Islet precursor cell (in vitro differentiated cells): ENCODE measurements at regions not wholly inside any gene's neighbourhood (a gene's known extent, or its start where the extent isn't known, plus 50 kb on each side); places are given as distances from the start of the nearest gene placed in this dataset.
A peak's percentile ranks its signal among the peaks of the same experiment; 100 is the strongest.

Experiments used
- DNase-seq: peaks from one replicate; pipeline ENCODE4 v3.0.0-alpha.2; 2018

DNA sequence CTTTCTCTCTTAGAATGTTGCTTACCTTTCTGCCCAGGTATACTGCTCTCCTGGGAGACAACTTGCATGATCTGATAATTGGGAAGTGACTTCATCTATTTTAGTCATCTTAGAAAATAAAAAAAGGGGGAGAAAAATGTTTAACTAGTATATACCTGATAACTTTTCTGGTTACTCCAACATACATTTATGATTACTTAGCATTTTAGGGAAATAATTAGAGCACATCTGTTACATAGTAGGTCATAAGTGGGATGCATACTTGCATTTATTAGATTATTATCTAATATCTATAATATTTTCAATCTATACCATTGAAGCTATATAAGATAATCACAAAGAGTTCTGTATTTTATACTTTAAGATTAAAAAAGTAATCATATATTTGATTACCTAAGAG lies 193.9 kb upstream of the EYS start:
- DNase-seq = no peak

DNA sequence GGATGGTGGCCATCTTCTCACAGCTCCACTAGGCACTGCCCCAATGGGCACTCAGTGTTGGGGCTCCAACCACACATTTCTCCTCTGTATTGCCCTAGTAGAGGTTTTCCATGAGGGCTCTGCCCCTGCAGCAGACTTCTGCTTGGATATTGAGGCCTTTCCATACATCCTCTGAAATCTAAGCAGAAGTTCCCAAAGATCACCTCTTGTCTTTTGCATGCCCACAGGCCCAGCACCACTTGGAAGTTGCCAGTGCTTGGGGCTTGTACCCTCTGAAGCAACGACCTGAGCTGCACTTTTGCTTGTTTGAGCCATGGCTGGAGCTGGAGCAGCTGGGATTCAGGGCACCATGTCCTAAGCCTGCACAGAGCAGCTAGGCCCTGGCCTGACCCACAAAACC lies 189.1 kb upstream of the EYS start:
- no peak for DNase-seq

DNA sequence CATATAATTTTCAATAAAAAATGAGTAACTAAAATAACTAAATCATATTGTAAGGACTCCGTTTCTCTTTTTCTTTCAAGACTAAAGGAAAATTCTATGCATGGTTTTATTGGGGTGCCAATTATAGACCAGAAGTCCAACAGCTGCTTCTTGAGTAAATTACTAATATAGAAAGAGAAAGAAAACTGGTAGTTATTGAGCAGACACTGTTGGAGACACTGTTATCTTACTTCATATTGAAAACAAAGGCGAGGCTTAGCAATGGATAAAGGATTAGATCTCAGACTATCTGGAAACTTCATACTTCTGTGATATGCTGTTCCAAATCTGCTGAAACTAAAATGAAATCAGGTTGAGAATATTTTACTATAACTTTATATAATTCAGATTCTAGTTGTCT lies 169.6 kb upstream of the EYS start:
- no peak for DNase-seq

DNA sequence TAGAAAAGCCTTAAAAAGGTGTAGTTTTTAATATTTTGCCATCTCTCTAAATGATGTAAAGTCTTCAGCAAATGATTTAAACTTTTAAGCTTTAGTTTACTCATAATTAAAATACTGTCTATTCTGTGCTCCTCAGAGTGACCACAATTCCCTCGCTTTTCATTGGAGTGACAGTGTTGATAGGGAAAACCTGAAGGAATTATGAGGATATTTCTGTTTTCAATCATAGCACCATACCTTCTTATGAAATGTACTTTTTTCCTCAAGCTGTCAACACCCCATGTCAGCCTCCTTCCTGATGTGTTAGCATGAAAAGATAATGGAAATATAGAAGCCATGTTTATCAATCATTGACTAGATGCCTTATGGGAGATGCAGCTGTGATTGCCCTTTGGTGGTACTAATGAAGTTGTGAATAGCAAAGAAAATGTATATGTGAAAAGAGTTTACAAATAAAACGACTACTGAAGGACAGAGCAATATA lies 145.4 kb upstream of the EYS start:
- no peak for DNase-seq

DNA sequence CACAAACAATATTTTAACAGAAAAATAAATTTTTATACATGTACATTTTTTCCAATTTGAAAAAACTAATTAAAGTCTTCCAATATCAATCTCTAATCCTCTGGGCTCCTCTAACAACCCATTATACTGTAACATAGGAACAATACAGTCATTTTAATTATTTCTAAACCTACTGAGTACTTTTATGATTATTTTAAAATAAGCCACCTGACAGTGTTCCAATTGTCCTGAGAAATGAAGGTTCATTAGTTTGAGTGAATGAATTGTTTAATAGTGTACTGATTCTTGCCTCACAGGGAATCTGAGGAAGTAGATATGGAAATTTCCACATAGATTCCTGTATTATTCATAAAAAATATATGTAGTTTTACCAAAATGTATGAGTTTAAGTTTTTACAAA lies 123.1 kb upstream of the EYS start:
- no peak for DNase-seq

DNA sequence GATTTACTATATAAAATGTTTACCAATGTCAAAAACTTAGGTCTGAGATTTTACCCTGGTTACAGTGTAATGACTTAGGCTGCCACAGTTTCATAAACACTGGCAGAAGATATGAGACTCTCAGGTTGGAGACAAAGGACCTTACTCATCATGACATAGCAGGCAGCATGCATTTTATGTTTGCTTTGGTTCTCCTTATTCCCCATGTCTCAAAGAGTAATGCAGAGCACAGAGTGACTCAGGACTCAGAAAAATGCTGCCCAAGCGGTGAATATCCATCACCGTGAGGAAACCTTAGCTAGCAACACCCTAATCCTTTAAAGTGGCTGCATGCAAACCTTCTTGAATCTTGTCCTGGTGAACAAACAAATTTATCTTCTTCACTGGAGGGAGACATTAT lies 112.1 kb upstream of the EYS start:
- DNase-seq = no peak

DNA sequence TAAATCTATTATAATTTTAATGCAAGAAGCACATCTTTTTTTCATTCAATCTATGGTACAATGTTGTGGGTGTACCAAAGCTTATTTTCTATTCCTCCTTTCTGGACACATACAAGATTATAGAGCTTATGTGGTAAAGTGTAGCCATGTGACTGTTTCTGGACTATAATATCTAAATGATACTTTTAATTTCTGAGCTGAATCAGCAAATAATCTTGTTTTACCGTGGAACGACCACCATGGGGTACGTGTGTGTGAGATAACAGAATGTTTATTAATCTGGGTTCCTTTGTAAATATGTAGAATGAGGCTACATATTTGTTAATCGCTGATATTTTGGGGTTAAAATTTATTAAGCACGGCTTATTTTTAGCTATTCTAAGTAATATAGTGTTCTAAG lies 111.5 kb upstream of the EYS start:
- DNase-seq = no peak

DNA sequence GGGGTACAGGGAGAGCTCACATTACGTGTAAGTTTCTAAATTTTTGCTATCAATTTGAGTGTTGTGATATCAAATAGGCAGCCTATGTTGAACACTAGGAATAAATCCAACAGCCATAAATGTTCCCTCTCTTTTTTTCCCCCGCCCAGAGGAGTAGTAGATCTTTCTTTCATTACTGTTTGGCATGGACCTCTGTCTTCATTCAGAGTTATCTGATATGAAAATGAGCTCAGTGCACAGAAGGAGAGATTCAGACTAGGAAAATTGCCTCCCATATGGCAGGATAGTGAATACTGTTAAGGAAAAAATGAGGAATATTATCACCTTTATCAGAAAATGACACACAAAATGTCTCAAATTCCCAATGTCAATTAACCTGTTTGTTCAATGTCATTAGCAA lies 110.0 kb upstream of the EYS start:
- DNase-seq = no peak

DNA sequence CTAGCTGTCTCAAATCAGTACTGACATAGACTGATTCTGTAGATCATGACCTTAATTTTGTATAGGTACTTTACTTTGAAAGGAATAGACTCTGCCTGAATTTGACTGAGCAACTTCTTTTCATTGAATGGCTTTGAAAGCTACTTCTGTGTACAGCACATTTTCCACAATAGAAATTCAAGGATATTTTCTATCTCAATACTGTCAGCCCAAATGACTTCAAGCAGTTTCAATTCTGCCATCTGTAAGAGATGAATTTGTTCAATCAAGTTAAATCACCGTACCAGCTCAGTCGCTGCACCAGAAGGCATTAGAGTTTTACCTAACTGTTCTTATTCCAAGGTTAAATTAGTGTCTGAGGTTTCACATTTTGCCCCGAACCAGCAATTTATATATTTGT lies 107.0 kb upstream of the EYS start:
- DNase-seq = no peak

DNA sequence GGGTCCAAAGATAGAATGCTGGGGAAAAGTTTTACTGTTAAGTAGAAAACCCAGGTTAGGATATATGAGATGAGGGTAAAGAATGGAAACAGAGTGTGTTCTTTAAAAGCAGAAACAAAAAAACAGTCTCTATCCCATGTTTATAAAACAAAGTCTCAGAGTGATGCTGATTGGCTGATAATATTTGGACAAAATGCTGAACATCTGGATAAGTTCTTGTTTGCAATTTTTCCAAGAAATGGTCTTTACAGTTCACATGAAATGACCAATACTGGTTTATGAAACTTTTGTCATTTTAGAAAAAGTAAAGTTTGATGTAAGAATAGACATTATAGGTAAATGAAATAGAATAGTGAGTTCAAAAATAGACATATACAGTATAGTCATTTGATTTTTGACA lies 96.2 kb upstream of the EYS start:
- DNase-seq = no peak

DNA sequence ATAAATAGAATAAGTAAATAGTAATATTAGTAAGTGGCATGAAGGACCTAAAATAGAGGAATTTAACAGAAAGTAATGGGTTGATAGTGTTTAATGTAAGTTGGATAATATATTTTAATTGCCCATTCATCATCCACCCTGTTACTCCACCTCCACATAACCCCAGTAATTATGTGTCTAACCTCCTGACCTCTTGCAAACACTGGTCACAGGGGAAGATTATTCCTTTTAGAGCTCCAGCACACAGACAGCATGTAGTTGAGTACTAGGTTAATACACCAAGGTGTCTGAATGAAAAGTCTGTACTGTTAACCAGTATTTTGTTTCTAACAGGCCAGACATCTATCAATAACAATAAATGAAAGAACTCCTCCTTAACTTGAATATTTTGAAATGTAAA lies 92.4 kb upstream of the EYS start:
- DNase-seq = no peak

DNA sequence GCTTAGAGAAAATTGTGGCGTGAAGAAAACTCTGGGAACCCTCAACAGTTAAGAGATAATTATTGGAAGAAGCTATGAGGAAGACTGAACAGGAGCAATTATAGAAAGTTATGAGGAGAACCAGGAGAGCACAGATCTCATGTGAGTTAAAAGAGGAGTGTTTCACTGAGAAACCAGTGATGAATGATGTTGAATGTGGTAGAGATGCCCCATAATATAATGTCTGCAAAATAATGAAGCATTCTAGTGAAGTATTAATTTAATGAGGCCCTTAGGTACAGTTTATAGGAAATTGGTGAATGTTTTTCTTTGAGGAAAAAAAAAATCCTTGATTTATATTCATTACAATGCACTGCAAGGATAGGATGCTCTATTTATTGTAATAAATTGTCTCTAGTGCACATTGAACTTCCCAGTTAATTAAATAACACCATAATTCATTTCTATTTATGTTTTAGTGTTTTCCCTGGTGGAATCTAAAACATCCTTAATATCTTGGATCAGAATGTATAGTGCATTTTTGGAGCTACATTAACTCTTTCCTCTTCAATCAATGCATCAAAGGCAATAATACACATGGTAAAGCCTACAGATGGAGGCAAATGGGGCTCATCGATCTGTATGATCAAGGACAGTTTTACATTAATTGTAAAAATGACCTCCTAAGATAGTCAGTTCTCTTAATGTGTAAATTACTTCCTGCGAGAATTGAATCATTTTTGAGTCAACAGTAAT lies 91.4 kb upstream of the EYS start:
- DNase-seq = no peak

DNA sequence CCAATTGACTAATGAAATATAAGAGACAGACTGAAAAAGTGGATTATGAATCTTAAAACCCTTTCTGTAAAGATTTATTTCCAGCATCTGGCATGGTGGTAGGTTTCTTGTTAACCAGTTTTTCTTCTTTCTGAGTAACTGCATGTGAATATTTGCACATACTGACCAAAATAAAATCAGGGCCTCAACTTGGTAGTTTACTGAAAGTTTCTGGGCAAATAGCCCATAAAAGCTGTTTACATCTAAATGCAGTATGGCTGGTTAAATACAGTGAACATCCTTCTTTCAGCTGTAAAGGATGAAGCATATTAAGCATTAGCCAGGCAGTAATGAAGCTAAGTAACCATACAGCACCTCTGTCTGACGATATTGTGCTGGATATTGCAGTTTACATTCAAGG lies 83.6 kb upstream of the EYS start:
- no peak for DNase-seq

DNA sequence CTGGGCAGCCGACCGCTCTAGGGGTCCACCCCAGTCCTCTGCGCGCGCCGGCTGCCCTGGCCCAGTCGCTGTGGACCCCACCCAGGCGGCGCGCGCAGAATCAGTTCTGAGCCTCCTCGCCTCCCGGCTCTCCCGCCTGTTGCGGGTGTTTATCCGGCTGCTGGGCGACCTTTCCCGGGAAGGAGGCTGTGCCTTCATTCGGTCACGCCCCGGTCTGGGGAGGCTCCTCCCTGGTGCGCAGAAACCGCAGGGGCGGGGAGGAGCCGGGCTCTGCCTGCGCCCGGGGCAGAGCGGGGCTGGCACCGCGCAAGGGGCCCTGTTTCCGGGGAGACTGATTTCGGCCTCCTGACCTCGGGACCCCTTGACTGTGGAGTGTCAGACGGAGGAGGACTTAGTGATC lies 80.8 kb upstream of the EYS start:
- no peak for DNase-seq

DNA sequence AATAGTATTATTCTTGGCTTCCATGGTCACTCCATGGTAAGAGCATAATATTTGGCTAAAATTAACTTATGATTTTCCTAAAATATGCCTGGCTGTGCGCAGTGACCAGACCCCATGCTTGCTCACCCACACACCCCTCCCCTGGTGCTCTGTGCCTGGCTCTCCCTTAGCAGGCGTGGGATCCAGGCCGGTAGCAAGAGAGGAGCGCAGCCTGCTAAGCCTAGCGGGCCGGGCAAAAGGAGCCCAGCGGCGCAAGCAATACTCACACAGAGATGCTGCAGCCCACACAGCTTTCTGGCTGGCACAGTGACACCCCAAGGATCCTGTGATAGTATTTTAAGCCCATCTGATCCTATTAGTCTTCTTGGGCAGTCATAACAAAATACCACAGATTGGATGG lies 79.8 kb upstream of the EYS start:
- no peak for DNase-seq

DNA sequence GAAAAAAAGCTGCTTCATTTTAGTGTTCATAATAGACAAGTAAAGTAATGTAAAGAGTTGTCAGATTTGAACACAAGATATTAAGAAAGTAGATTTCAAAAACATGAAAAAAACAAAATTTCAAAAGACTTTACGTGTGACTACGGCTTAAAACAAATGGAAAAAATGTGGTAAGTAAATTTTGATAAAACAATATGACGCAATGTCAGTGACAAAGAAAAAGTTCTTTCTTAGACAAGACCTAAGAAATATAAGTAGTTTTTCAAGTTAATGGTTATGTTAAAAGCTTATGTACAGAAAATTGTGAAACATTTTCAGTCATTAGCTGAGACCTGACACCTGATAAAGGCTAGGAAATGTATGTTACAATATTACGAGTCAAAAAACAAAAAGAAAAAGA lies 73.7 kb upstream of the EYS start:
- DNase-seq = no peak

DNA sequence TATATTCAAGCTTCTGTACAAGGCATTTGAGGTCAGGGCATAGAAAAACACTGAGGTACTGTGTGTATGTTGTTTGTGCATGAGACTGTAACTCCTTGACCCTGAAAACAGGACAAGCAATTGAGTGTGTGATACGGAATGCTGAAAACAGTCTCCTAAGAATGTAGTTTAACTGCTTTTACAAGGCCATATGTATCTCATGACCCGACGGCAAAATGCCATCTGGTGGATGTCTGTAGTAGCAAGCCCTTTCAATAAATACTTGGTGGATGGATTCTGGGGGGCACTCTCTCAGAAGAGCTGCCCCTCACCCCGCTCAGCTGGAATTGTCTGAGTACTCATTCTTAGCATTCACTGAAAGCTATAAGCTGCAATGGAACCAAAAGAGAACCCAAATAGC lies 69.3 kb upstream of the EYS start:
- DNase-seq = peak; percentile 74

DNA sequence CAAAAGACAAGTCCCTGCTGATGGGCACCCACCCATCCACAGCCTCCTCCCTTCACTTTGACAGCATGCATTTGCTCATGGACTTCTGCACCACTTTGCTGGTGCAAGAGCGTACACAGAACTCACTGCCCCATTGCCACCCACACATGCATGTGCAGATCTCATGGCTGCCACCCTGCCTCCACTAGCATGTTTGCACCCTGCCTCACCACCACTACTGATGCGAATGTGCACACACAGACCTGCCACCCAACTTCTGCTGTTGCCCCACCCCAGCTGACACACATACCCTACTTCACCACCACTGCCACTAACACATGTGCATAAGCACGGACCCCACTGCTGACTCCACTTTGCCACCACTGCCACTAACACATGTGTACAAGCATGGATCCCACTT lies 64.9 kb upstream of the EYS start:
- DNase-seq = no peak

DNA sequence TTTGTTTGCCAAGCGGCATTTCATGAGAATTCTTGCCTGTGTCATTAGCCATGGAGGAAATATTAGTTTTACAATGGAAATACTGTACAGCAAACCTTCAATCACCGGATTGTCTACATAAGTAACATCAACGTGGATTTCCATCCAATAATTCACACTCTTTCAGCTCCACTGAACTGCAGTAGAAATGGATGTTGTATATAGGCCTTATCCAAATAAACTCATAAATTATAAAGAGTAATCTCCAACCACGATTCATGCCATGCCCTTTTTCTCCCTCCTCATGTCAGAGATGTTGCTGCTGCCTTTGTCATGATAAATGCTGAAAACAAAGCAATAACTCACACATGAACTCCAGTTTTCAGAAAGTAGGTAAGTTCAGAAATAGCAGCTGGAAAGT lies 54.9 kb upstream of the EYS start:
- DNase-seq = no peak

DNA sequence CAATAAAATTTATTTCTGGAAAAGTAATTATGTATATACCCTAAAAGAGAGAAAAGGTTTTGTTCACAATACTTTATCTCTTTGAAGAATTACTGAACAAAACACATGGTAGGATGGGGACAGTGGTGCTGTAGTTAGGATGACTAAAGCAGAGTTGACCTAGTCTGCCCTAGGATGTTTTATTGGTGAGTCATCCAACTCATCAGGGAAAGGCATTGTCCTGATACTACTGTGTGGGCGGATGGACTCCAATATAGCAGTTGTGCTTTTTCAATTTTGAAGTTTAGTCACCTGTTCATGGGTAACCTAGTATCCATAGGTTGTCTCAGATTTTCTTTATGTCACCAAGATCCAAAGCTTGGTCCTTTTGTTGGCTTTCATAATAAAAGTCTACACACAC lies 53.3 kb upstream of the EYS start:
- DNase-seq = peak; percentile 47
